DMS 273 treated with DMSO at 0.1 percent for 48 hours (cell line): ENCODE measurements at regions not wholly inside any gene's neighbourhood (a gene's known extent, or its start where the extent isn't known, plus 50 kb on each side); places are given as distances from the start of the nearest gene placed in this dataset.
"Not testable (repeated sequence)": the region's sequence is repeated elsewhere in the genome, so short reads cannot be mapped to it uniquely, and the experiment has no call there.

Source experiments
- DNase-seq: peaks from one replicate; lab custom pipeline; 2025; lab: John Stamatoyannopoulos, UW

DNA sequence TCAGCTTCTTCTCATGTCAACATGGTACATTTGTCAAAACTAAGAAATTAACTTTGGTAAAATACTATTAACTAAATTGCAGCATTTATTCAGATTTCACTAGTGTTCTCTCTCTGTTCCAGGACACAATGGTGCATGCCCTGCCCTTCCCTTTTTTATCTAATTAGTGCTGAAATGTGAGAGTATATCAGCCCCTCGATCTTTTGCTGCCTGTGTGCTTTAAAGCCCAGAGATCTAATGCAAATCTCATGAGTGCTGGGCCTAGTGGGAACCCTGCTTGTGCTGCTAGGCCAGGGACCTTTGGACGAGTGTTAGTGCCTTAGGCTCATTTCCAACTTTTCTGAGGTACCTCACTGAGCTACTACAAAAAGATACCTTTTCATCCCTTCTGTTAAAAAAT lies 221.1 kb upstream of the EDNRB start:
- no peak for DNase-seq

DNA sequence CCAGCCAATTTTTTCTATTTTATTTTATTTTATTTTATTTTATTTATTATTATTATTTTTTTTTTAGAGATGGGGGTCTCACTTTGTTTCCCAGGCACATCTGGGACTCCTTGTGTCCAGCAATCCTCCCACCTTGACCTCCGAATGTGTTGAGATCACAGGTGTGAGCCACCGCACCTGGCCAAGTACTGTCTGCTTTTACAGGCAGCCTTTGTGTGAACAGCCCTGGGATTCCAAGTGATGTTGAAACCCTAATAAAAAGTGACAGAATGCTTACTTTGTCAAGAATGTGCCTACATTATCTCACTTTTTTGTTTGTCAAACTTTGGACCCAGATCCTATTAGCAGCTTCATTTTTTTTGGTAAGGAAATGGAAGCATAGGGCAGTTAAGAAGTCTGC lies 220.1 kb upstream of the EDNRB start:
- no peak for DNase-seq

GRCh38 chr13:78137404-78138142 lies 218.9 kb upstream of the EDNRB start:
- peak; percentile 47 for DNase-seq

GRCh38 chr13:78136966-78137365 lies 218.3 kb upstream of the EDNRB start:
- no peak for DNase-seq

- no peak for DNase-seq
These were observed 214.9 kb upstream of the EDNRB start for GRCh38 chr13:78133511-78133910.

DNA sequence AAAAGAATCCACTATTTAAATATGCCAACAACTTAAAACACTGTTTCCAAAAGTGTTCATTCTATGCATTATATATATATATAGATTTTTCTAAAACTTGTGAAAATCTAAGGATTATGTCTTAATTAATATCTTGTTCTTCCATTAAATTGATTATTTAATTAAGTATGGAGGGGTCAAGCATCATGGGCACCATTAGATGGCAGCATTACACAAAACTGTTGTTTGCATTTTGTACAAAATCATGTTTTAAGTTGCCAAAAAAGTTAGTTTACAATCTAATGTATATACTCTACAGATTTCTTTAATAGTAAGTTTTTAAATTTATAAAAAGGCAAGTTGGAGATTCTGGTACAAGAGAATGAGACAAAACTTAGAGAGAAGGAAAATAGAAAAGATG lies 213.2 kb upstream of the EDNRB start:
- no peak for DNase-seq

- DNase-seq, result no peak
These were observed 212.7 kb upstream of the EDNRB start for GRCh38 chr13:78131346-78131745.

- no peak for DNase-seq
These were observed 211.2 kb upstream of the EDNRB start for GRCh38 chr13:78129823-78130222.

DNA sequence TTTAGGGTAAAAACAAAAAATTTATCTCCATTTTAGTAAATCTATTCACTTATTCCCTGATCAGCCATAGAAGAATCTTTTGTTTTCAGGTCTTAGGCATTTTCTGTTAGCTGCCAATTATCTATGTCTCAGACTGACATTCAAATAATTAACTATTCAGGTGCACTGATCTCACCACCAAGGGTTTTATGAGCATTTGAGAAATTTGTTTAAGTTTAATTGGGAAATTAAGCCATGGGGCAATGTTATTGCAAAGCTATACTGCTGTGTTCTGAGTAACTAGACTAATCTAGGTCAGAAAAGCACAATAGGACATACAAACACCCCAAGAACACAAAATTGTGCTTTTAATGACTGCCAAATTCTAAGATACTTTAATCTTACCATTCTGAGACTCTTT lies 210.7 kb upstream of the EDNRB start:
- DNase-seq, result no peak

GRCh38 chr13:78121459-78122348 lies 203.1 kb upstream of the EDNRB start:
- no peak for DNase-seq

DNA sequence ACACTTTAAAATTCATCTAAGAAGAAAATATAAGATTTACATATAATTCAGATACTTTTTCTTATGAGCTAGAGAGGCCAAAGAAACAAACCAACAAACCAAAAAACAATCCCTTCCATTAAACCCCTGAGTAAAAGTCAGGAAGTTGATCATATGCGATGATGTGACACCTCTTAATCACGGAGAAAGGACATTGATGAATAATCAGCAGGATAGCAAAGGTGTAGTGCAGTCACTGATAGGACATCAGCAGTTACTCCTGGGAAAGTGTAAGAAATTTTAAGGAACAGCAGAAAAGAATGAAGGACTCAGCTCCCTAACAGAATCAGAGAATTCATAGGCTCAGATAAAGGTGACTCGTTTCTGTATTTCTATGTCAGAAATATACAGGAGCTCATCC lies 202.4 kb upstream of the EDNRB start:
- no peak for DNase-seq

DNA sequence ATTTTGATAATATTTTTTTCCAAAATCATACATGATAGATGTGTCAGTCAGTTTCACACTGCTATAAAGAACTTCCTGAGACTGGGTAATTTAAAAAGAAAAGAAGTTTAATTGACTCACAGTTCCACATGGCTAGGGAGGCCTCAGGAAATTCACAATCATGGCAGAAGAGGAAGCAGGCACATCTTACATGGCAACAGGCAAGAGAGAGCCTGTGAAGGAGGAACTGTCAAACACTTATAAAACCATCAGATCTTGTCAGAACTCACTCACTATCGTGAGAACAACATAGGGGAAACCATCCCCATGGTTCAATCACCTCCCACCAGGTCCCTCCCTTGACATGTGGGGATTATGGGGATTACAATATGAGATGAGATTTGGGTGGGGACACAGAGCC lies 201.5 kb upstream of the EDNRB start:
- not testable (repeated sequence) for DNase-seq

- DNase-seq, result not testable (repeated sequence)
These were observed 198.4 kb upstream of the EDNRB start for GRCh38 chr13:78117070-78117469.

DNA sequence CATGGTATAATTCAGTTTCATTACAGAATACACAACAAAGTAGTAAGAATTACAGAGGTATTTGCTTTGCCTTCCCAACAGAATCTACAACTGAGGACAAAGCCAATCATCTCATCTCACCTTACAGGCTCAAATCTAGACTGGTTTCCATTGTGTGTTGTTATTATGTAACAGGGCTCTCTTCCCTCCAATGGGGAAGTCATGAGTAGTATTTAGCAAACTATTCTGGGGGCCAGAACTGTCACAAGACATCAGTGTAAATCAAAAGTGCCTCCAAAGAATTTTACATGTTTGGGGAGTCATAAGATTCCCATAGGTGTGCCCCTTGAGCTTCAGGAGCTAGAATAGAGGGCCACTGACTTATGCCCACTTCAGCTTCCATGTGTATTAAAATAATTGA lies 187.0 kb upstream of the EDNRB start:
- DNase-seq, result no peak

DNA sequence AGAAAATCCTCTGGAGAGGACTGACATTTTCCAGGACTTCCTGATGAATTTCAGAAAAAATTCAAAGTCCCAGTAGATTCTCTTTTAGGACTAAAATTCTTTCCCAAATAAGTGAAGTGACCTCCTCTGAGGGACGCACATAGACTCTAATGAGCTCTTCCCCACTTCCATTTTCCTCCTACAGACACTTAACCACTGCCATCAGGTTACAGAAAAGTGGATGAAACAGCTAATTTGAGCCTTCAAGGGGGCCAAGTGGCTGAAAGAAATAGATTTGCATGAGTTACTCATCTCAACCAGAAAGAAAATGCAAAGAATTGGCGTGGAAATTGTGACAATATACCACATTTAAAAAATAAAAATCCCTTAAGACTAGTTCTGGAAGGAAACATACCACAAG lies 185.3 kb upstream of the EDNRB start:
- no peak for DNase-seq

GRCh38 chr13:78102741-78103140 lies 184.1 kb upstream of the EDNRB start:
- no peak for DNase-seq

DNA sequence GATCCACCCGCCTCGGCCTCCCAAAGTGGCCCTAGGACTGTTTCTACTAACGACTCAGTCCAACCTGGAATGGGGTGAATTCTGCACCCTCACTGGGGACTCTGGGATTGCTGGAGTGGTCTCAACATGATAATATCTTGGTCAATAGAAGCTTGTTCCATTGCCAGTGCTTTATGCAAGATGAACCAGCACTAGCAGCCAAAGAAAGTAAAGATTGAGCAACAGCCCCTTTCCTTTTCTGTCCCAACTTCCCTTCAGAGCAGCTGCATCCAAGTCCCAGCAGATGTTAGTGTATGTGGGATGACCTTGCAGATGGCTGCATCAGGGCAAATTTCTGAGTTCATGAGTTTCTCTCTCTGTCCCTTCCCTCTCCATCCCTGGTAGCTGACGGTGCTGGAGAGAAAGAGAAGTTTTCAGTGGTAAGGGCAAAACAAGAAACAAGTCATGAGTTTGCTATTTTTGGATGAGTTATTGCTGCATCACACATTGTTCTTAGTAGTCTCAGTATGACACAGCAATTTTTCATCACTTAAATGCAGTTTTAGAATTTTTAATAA lies 183.6 kb upstream of the EDNRB start:
- DNase-seq, result no peak

DNA sequence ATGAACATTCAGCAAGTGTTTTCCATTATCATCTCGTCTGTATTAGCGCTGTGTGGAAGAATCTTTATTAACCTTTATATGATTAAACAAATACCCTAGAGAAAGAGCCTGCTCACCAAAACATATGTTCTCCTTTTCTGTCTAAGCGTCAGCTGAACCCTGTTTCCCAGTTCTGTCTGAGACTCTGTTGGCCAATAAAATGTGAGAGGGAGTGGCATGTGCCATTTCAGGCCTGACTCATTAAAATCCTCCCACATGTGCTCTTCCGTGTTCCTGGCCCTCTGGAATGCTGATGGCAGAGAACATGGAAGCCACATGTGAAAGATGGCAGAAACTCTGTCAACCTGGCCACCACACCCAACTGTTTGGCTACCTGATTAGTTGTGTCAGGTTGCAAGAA lies 181.9 kb upstream of the EDNRB start:
- DNase-seq, result no peak

- no peak for DNase-seq
These were observed 179.6 kb upstream of the EDNRB start for GRCh38 chr13:78098249-78098648.

- no peak for DNase-seq
These were observed 177.6 kb upstream of the EDNRB start for GRCh38 chr13:78096221-78096620.

- no peak for DNase-seq
These were observed 169.5 kb upstream of the EDNRB start for GRCh38 chr13:78087966-78088678.

- DNase-seq, result no peak
These were observed 167.0 kb upstream of the EDNRB start for GRCh38 chr13:78085434-78086225.
